DOHH2 (cell line): ENCODE measurements at regions not wholly inside any gene's neighbourhood (a gene's known extent, or its start where the extent isn't known, plus 50 kb on each side); places are given as distances from the start of the nearest gene placed in this dataset.

Experiments used
- H3F3A ChIP-seq: fragments of 200-600 bp; sonication (generic), shearing (Covaris generic); 2 replicates; pipeline ENCODE4 v1.6.0; 2016; ENCODE audit warnings: antibody characterized with exemption, mild to moderate bottlenecking; ENCODE audit not compliant: control insufficient read depth, insufficient read depth
- H3K27ac ChIP-seq: fragments of 200-600 bp; sonication (generic); 2 replicates; pipeline ENCODE4 v1.5.1; 2014; ENCODE audit warnings: low read depth, mild to moderate bottlenecking, low read length, moderate library complexity
- H3K27me3 ChIP-seq: fragments of 200-600 bp; sonication (generic); 2 replicates; pipeline ENCODE4 v1.6.1; 2014; ENCODE audit warnings: mild to moderate bottlenecking, low read length, mixed read lengths; ENCODE audit not compliant: control insufficient read depth
- H3K36me3 ChIP-seq: fragments of 200-600 bp; sonication (generic); 2 replicates; pipeline ENCODE4 v1.6.1; 2014; ENCODE audit warnings: mild to moderate bottlenecking, low read length, moderate library complexity, mixed read lengths; ENCODE audit not compliant: control insufficient read depth
- H3K4me1 ChIP-seq: fragments of 200-600 bp; sonication (generic); 2 replicates; pipeline ENCODE4 v1.6.1; 2014; ENCODE audit warnings: mild to moderate bottlenecking, low read length, mixed read lengths; ENCODE audit not compliant: control insufficient read depth
- H3K4me2 ChIP-seq: fragments of 200-600 bp; sonication (generic); 2 replicates; pipeline ENCODE4 v1.6.0; 2014; ENCODE audit warnings: mild to moderate bottlenecking, low read length, moderate library complexity
- H3K4me3 ChIP-seq: fragments of 200-600 bp; sonication (generic); 2 replicates; pipeline ENCODE4 v1.5.1; 2014; ENCODE audit warnings: mild to moderate bottlenecking, low read length, mixed read lengths
- H3K79me2 ChIP-seq: fragments of 200-600 bp; sonication (generic); 2 replicates; pipeline ENCODE4 v1.6.1; 2014; ENCODE audit warnings: mild to moderate bottlenecking, low read length, mixed read lengths; ENCODE audit not compliant: control insufficient read depth
- H3K9me2 ChIP-seq: fragments of 200-600 bp; sonication (generic); replicated peaks from 2 replicates; pipeline ENCODE4 v1.6.1; 2014; ENCODE audit warnings: mild to moderate bottlenecking, low read length, mixed read lengths; ENCODE audit not compliant: control insufficient read depth
- H3K9me3 ChIP-seq: fragments of 200-600 bp; sonication (generic); 2 replicates; pipeline ENCODE4 v1.6.1; 2014; ENCODE audit warnings: antibody characterized with exemption, low read length, mixed read lengths; ENCODE audit not compliant: control insufficient read depth, insufficient read depth
- H4K20me1 ChIP-seq: fragments of 200-600 bp; sonication (generic); 2 replicates; pipeline ENCODE4 v1.6.0; 2014; ENCODE audit warnings: low read depth, mild to moderate bottlenecking, antibody characterized with exemption, low read length, moderate library complexity; ENCODE audit not compliant: control insufficient read depth, insufficient read depth
- EZH2phosphoT487 ChIP-seq: fragments of 200-600 bp; sonication (generic); IDR thresholded peaks from 2 replicates; pipeline ENCODE4 v1.6.1; 2017; ENCODE audit warnings: borderline replicate concordance, mild to moderate bottlenecking, antibody characterized with exemption, low read length, moderate library complexity, mixed read lengths
- TF ChIP-seq, protein P1 (sequence below): fragments of 200-600 bp; sonication (generic); IDR thresholded peaks from one replicate; pipeline ENCODE4 v1.5.1; 2014; ENCODE audit warnings: antibody characterized with exemption, mild to moderate bottlenecking, low read depth, low read length; ENCODE audit not compliant: poor library complexity, severe bottlenecking

DNA sequence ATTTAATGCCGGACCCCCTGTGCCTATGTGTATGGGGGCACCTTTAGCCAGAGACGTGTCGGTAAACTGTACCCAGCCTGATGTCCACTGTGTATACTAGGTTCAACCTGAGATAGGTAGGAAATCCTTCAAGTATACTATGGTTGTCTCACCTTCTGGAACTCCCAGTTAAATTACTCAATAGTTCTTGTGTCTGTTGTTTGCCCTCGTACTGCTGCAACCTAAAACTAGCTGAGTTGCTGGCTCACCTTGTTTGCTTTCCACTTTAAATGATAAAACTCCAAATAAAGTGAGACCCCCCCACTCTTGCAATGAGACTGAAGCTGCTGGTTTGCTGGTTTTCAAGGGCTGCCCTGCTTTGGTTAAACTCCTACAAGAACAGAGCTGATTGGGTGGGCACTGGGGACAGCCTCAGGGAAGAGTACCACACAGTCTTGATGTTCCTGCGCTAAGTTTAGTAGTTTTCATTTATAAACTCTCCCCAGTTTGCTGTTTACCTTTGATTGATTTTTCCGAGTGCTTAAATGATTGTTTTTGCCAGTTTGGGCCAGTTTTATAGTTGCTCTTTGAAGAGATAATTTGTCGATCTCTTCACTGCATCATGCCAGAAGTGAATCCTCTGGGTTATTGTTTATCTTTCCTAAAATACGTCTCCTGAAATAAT is 1281.8 kb upstream of the MAP3K7 start:
- H3K27me3 ChIP-seq, result no peaks in the 10 kb centered on the region
- H3F3A ChIP-seq, result no peaks in the 10 kb centered on the region
- no peaks in the 10 kb centered on the region for H3K9me3 ChIP-seq
- no peaks in the 10 kb centered on the region for H3K4me1 ChIP-seq
- no peak overlapping the region for H3K27ac ChIP-seq
- no peaks in the 10 kb centered on the region for H3K9me2 ChIP-seq
- H3K4me2 ChIP-seq, result no peak overlapping the region
- H3K36me3 ChIP-seq, result no peaks in the 10 kb centered on the region
- H4K20me1 ChIP-seq, result no peaks in the 10 kb centered on the region
- no peak overlapping the region for H3K4me3 ChIP-seq
- TF ChIP-seq EZH2phosphoT487, result no peak
- TF ChIP-seq, protein P1, sequence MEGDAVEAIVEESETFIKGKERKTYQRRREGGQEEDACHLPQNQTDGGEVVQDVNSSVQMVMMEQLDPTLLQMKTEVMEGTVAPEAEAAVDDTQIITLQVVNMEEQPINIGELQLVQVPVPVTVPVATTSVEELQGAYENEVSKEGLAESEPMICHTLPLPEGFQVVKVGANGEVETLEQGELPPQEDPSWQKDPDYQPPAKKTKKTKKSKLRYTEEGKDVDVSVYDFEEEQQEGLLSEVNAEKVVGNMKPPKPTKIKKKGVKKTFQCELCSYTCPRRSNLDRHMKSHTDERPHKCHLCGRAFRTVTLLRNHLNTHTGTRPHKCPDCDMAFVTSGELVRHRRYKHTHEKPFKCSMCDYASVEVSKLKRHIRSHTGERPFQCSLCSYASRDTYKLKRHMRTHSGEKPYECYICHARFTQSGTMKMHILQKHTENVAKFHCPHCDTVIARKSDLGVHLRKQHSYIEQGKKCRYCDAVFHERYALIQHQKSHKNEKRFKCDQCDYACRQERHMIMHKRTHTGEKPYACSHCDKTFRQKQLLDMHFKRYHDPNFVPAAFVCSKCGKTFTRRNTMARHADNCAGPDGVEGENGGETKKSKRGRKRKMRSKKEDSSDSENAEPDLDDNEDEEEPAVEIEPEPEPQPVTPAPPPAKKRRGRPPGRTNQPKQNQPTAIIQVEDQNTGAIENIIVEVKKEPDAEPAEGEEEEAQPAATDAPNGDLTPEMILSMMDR, result no peak
- no peaks in the 10 kb centered on the region for H3K79me2 ChIP-seq

DNA sequence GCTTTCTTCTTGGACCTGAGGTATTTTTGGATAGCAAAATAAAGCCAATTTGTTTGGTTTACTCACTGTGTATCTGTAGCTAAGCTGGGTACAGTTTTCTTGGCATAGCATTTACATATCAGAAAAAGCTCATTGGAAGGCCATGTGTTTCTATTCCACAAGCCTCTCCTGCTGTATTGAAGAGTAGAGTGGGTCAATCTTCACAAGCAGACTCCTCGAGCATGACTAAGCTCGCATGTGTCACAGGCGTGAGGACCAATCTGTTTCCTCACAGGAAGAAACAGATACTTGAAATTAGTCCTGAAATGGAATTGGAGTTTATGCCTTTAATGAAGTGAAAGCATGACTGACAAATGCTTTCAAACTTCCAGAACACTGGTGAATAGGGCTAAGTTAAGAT is 1279.0 kb upstream of the MAP3K7 start:
- Histone ChIP-seq H3K4me3 (no peak overlapping the region), H3K79me2 (no peaks in the 10 kb centered on the region), H3K4me1 (no peaks in the 10 kb centered on the region), H3F3A (no peaks in the 10 kb centered on the region), H3K27me3 (no peaks in the 10 kb centered on the region), H3K27ac (no peak overlapping the region), H3K36me3 (no peaks in the 10 kb centered on the region), H3K4me2 (no peak overlapping the region), H4K20me1 (no peaks in the 10 kb centered on the region), H3K9me3 (no peaks in the 10 kb centered on the region), H3K9me2 (no peaks in the 10 kb centered on the region)
- TF ChIP-seq EZH2phosphoT487, result no peak
- TF ChIP-seq, protein P1, result no peak

DNA sequence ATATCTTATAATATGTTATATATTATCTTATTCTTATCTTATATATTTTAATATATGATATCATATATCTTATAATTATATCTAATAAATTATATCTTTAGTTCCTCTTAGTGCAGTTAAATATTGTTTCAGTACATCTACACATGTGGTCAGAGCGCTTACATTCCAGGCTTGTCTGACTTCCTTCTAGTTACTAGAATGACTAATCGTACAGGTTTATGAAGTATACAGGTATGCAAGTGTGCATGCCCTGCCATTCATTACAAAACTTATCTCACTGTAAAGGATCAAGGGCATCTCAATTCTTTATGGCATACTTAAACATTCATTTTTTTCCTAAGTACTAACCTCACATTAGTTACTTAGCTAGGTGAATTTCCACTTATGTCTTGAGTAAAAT is 1278.0 kb upstream of the MAP3K7 start:
- Histone ChIP-seq H3K4me2 (no peak overlapping the region), H3F3A (no peaks in the 10 kb centered on the region), H4K20me1 (no peaks in the 10 kb centered on the region), H3K4me3 (no peak overlapping the region), H3K9me2 (no peaks in the 10 kb centered on the region), H3K79me2 (no peaks in the 10 kb centered on the region), H3K27me3 (no peaks in the 10 kb centered on the region), H3K27ac (no peak overlapping the region), H3K4me1 (no peaks in the 10 kb centered on the region), H3K36me3 (no peaks in the 10 kb centered on the region), H3K9me3 (no peaks in the 10 kb centered on the region)
- TF ChIP-seq, protein P1, result no peak
- no peak for TF ChIP-seq EZH2phosphoT487
